AG09319 (cell line): ENCODE measurements at regions not wholly inside any gene's neighbourhood (a gene's known extent, or its start where the extent isn't known, plus 50 kb on each side); places are given as distances from the start of the nearest gene placed in this dataset.

ENCODE experiments used
- DNase-seq: peaks from one replicate; pipeline ENCODE4 v3.0.0-alpha.2; 2010; ENCODE audit warnings: low read depth; ENCODE audit errors: extremely low read depth
- TF ChIP-seq, protein P1 (sequence below): IDR thresholded peaks from 2 replicates; pipeline ENCODE4 v1.5.1; 2011; ENCODE audit warnings: low read depth, mild to moderate bottlenecking, inconsistent platforms, low read length, moderate library complexity

DNA sequence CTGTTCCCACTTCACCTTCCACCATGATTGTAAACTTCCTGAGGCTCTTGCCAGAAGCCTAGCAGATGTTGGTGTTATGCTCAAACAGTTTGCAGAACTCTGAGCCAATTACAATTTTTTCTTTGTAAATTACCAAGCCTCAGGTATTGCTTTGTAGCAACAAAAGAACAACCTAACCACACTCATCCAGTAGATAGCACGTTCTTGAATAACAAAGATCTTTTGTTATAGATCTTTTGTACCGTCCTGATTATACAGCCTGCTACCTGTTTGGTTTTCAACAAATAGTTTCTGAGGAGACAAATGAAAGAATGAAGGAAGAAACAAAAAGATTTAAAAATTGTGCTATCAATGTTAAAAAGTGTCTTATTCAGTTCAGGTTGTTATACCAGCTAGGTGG lies 474.7 kb upstream of the ALCAM start:
- TF ChIP-seq, protein P1, sequence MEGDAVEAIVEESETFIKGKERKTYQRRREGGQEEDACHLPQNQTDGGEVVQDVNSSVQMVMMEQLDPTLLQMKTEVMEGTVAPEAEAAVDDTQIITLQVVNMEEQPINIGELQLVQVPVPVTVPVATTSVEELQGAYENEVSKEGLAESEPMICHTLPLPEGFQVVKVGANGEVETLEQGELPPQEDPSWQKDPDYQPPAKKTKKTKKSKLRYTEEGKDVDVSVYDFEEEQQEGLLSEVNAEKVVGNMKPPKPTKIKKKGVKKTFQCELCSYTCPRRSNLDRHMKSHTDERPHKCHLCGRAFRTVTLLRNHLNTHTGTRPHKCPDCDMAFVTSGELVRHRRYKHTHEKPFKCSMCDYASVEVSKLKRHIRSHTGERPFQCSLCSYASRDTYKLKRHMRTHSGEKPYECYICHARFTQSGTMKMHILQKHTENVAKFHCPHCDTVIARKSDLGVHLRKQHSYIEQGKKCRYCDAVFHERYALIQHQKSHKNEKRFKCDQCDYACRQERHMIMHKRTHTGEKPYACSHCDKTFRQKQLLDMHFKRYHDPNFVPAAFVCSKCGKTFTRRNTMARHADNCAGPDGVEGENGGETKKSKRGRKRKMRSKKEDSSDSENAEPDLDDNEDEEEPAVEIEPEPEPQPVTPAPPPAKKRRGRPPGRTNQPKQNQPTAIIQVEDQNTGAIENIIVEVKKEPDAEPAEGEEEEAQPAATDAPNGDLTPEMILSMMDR, result no peak
- no peak for DNase-seq

- TF ChIP-seq, protein P1, result no peak
- DNase-seq, result no peak
Measured at GRCh38 chr3:104896624-104897023, 470.1 kb upstream of the ALCAM start.

GRCh38 chr3:104901396-104901795 lies 465.3 kb upstream of the ALCAM start:
- TF ChIP-seq, protein P1, result no peak

DNA sequence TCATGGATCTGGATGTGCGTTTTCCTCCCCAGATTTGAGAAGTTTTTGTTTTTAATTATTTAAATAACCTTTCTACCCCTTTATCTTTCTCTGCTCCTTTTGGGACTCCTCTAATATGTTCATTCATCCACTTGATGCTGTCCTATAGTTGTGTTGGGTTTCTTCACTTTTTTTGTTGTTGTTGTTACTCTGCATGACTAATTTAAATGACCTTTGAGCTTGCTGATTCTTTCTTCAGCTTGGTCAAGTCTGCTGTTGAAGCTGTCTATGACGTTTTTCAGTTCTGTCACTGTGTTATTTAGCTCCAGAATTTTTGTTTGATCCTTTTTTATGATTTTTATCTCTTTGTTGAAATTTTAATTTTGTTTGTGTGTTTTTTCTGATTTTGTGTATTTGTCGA lies 463.6 kb upstream of the ALCAM start:
- TF ChIP-seq, protein P1, result no peak
- DNase-seq, result no peak

More at GRCh38 chr3:104901396-104901795, 465.3 kb upstream of the ALCAM start:
- no peak for DNase-seq

DNA sequence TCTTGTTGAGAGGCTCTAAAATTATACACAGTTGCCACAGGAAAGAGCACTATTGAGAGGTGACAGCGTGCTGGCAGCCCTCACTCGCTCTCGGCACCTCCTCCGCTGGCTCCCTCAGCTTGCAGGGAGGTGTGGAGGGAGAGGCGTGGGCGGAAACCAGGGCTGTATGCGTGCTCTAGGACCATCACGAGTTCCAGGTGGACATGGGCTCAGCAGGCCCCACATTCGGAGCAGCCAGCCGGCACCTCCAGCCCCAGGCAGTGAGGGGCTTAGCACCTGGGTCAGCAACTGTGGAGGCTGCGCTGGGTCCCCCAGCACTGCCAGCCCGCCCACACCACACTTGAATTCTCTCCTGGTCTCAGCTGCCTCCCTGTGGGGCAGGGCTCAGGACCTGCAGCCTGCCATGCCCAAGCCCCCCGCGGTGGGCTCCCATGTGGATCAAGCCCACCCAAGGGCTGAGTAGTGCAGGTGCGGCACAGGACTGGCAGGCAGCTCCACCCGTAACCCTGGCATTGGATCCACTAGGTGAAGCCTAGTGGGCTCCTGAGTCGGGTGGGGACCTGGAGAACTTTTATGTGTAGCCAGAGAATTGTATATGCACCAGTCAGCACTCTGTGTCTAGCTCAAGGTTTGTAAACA lies 460.6 kb upstream of the ALCAM start:
- TF ChIP-seq, protein P1, result no peak
- no peak for DNase-seq

GRCh38 chr3:104907507-104907906 lies 459.2 kb upstream of the ALCAM start:
- TF ChIP-seq, protein P1, result no peak
- peak; percentile 15 for DNase-seq

DNA sequence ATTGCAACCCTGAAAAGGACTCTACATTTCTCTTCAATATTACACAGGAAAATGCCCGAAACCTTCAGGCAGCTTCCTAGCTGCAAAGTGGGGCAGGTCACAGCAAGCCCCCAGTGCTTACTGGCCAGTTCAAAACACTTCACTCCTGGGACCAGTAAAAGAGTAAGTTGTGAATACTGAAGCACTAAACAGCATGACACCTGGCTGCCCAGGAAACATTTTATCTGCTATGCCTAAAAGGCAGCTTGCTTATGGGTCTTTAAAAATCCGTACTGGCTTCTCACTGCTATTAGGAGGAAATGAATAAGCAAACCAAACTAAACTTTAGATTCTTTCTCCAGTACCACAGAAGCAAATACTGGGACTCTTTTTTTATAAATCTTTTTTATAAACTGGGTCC lies 457.9 kb upstream of the ALCAM start:
- TF ChIP-seq, protein P1, result no peak
- DNase-seq, result no peak
